ENCODE measurements at regions not wholly inside any gene's neighbourhood (a gene's known extent, or its start where the extent isn't known, plus 50 kb on each side); places are given as distances from the start of the nearest gene placed in this dataset.
"Not testable (repeated sequence)": the region's sequence is repeated elsewhere in the genome, so short reads cannot be mapped to it uniquely, and the experiment has no call there.

DNA sequence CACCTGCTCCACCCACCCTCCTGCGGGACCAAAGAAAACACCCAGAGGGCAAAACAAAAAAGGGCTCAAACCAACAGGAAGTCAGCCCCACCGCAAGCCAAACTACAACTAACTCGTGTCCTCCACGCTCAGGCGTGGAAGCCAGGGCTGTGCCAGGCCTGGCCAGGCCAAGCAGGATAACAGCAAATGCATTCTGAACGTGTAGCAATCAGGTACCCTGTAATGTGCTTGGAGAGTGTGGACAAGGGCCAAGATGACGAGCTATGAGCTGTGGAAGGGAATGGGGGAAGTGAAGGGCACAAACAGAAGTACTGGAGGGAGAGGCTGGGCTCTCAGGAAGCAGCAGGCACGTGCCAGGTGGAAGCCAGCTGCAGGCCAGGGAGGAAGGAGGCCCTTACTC is 528.6 kb downstream of the TP53TG3F start:
- TF ChIP-seq, protein P1, sequence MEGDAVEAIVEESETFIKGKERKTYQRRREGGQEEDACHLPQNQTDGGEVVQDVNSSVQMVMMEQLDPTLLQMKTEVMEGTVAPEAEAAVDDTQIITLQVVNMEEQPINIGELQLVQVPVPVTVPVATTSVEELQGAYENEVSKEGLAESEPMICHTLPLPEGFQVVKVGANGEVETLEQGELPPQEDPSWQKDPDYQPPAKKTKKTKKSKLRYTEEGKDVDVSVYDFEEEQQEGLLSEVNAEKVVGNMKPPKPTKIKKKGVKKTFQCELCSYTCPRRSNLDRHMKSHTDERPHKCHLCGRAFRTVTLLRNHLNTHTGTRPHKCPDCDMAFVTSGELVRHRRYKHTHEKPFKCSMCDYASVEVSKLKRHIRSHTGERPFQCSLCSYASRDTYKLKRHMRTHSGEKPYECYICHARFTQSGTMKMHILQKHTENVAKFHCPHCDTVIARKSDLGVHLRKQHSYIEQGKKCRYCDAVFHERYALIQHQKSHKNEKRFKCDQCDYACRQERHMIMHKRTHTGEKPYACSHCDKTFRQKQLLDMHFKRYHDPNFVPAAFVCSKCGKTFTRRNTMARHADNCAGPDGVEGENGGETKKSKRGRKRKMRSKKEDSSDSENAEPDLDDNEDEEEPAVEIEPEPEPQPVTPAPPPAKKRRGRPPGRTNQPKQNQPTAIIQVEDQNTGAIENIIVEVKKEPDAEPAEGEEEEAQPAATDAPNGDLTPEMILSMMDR (IDR thresholded peaks at IDR 0.05): not testable (repeated sequence)
- not testable (repeated sequence) for TF ChIP-seq REST (IDR thresholded peaks at IDR 0.05; ENCODE audit: low read depth, low read length); FOXM1 (IDR thresholded peaks at IDR 0.05; ENCODE audit: low read depth); RCOR1 (IDR thresholded peaks at IDR 0.05; ENCODE audit: low read length); MEF2A (IDR thresholded peaks at IDR 0.05; ENCODE audit: borderline replicate concordance, low read depth); TCF12 (IDR thresholded peaks at IDR 0.05); TAF1 (IDR thresholded peaks at IDR 0.05; ENCODE audit: borderline replicate concordance, low read depth, low read length); EP300 (IDR thresholded peaks at IDR 0.05; ENCODE audit: borderline replicate concordance in 1 of 2, low read depth in 1 of 2, low read length in 1 of 2); SMC3 (IDR thresholded peaks at IDR 0.05; ENCODE audit: low read depth, low read length); EZH2phosphoT487 (IDR thresholded peaks at IDR 0.05; ENCODE audit: borderline replicate concordance, low read depth)
